Keratinocyte (primary cell): ENCODE measurements at regions not wholly inside any gene's neighbourhood (a gene's known extent, or its start where the extent isn't known, plus 50 kb on each side); places are given as distances from the start of the nearest gene placed in this dataset.

ENCODE experiments used
- DNase-seq: peaks from one replicate; pipeline ENCODE4 v3.0.0-alpha.2; 2011; ENCODE audit warnings: low read depth, missing footprints, low spot score
- FAIRE-seq: peaks from 2 replicates; lab custom pipeline; 2011; peaks lifted over from hg19 to GRCh38; lab: Jason Lieb, UNC
- H2AFZ ChIP-seq: 2 replicates; pipeline ENCODE4 v1.6.0; 2012; ENCODE audit warnings: low read length, control low read depth, inconsistent platforms; ENCODE audit not compliant: control insufficient read depth
- H3K27ac ChIP-seq: 2 replicates; pipeline ENCODE4 v1.5.1; 2011; ENCODE audit warnings: low read length; ENCODE audit not compliant: control insufficient read depth, insufficient read depth
- H3K27me3 ChIP-seq: 3 replicates; pipeline ENCODE4 v1.6.0; 2011; ENCODE audit warnings: low read length; ENCODE audit not compliant: control insufficient read depth, insufficient read depth; ENCODE audit errors: extremely low read depth
- H3K36me3 ChIP-seq, 2 experiments: 2 replicates in 1 of 2; 3 replicates in 1 of 2; pipeline ENCODE4 v1.5.1; 2011; ENCODE audit warnings: low read length in 2 of 2, mild to moderate bottlenecking in 1 of 2; ENCODE audit not compliant: control insufficient read depth in 2 of 2, insufficient read depth in 2 of 2; ENCODE audit errors: extremely low read depth in 1 of 2
- H3K4me1 ChIP-seq: 3 replicates; pipeline ENCODE4 v1.5.1; 2011; ENCODE audit warnings: low read length; ENCODE audit not compliant: control insufficient read depth, insufficient read depth; ENCODE audit errors: extremely low read depth
- H3K4me2 ChIP-seq: 3 replicates; pipeline ENCODE4 v1.6.0; 2011; ENCODE audit warnings: low read depth, low read length; ENCODE audit not compliant: control insufficient read depth, insufficient read depth; ENCODE audit errors: extremely low read depth
- H3K4me3 ChIP-seq, 3 experiments: fragments of 200-600 bp in 1 of 3; sonication (generic) in 1 of 3; 2 replicates in 2 of 3; 3 replicates in 1 of 3; pipeline ENCODE4 v1.5.1; 2011 to 2016; ENCODE audit warnings: low read length in 3 of 3, mild to moderate bottlenecking in 3 of 3, control low read depth in 2 of 3, inconsistent platforms in 1 of 3, low read depth in 1 of 3, mixed read lengths in 1 of 3, mixed run types in 1 of 3, moderate library complexity in 1 of 3; ENCODE audit not compliant: control insufficient read depth in 2 of 3, insufficient read depth in 2 of 3; ENCODE audit errors: extremely low read depth in 1 of 3
- H3K79me2 ChIP-seq: 2 replicates; pipeline ENCODE4 v1.6.0; 2012; ENCODE audit warnings: low read length; ENCODE audit not compliant: control insufficient read depth, insufficient read depth
- H3K9ac ChIP-seq: 3 replicates; pipeline ENCODE4 v1.6.0; 2011; ENCODE audit warnings: low read length; ENCODE audit not compliant: control insufficient read depth, insufficient read depth; ENCODE audit errors: extremely low read depth
- H3K9me1 ChIP-seq: 3 replicates; pipeline ENCODE4 v1.6.0; 2011; ENCODE audit warnings: low read length; ENCODE audit not compliant: control insufficient read depth, insufficient read depth; ENCODE audit errors: extremely low read depth
- H3K9me3 ChIP-seq: 2 replicates; pipeline ENCODE4 v1.5.1; 2012; ENCODE audit warnings: low read depth, low read length; ENCODE audit not compliant: control insufficient read depth
- H4K20me1 ChIP-seq: 3 replicates; pipeline ENCODE4 v1.6.0; 2011; ENCODE audit warnings: low read length; ENCODE audit not compliant: control insufficient read depth, insufficient read depth; ENCODE audit errors: extremely low read depth
- CTCF ChIP-seq, 3 experiments: IDR thresholded peaks in 1 of 3; conservative IDR thresholded peaks in 1 of 3; optimal IDR thresholded peaks in 1 of 3; 2 replicates in 2 of 3; 3 replicates in 1 of 3; pipeline versions ENCODE3 to v1.5.1; 2011; ENCODE audit warnings: low read length in 3 of 3, mild to moderate bottlenecking in 3 of 3, moderate library complexity in 2 of 3, control low read depth in 1 of 3, inconsistent platforms in 1 of 3; ENCODE audit not compliant: insufficient read depth in 2 of 3; ENCODE audit errors: extremely low read depth in 1 of 3
- EZH2 ChIP-seq: IDR thresholded peaks from one replicate; pipeline ENCODE4 v1.6.1; 2012; ENCODE audit warnings: inconsistent platforms, mild to moderate bottlenecking, low read length, moderate library complexity
- dilution Hi-C: fragments of 300-500 bp; cut with MboI; formaldehyde crosslinking; loops from one replicate; pipeline ENCODE4 v1.7.0; 2020; ENCODE audit warnings: low sequenced_read_pairs; ENCODE audit not compliant: extremely low pct_ligation_motif_present

DNA sequence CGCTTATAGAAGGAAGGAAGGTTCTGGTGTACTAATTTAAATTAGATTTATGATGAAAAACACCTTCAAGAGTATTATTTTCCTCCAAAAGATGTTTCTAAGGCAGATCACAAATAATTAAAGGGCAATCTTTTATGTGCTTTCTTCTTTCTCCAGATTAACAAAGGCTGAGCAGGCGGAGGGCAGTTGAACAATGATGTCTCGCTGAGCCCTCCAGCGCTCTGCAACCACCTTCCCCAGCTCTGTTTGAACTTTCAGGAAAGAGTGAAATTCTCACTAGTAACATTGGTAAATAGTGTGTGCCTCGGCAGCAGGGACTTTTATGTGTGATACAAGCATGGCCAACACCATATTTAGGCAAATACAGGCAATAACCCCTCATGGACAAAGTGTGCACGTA, 379.1 kb upstream of the MKI67 start:
- dilution Hi-C loops, result no loop called here
- Histone ChIP-seq H3K79me2 (no peaks in the 10 kb centered on the region), H3K4me2 (no peak overlapping the region), H3K4me3 (no peak overlapping the region), H3K27ac (no peak overlapping the region), H3K4me1 (no peaks in the 10 kb centered on the region), H3K36me3 (no peaks in the 10 kb centered on the region), H3K9me1 (no peaks in the 10 kb centered on the region), H3K27me3 (no peaks in the 10 kb centered on the region), H3K9me3 (peaks cover 2% of the 10 kb centered on the region), H2AFZ (no peak overlapping the region), H4K20me1 (no peaks in the 10 kb centered on the region), H3K9ac (no peak overlapping the region)
- DNase-seq (no peak), FAIRE-seq (no peak)
- no peak for TF ChIP-seq CTCF (optimal IDR thresholded peaks at IDR 0.05 in 1 of 3, IDR thresholded peaks at IDR 0.05 in 1 of 3, conservative IDR thresholded peaks at IDR 0.05 in 1 of 3; ENCODE audit: extremely low read depth in 1 of 3, insufficient read depth in 2 of 3, low read length in 3 of 3)
- no peak for TF ChIP-seq EZH2

DNA sequence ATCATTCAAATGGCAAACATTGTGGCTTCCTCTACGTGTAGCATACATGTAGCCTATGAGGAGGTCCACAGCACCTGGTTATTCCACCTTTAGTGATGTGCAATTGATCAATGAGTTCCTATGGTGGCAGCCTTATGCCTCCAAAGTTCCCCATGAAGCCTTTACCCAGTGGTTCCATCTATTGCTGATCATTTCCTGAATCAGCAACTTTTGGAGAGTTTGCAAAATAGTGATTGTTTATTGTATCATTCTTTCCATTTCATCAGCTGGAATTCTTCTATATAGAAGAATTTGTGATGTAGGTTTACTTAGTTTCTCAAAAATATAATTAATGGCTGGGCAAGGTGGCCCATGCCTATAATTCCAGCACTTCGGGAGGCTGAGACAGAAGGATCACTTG, 380.2 kb upstream of the MKI67 start:
- no peaks in the 10 kb centered on the region for H4K20me1 ChIP-seq
- H3K36me3 ChIP-seq, result no peaks in the 10 kb centered on the region
- TF ChIP-seq CTCF (optimal IDR thresholded peaks at IDR 0.05 in 1 of 3, IDR thresholded peaks at IDR 0.05 in 1 of 3, conservative IDR thresholded peaks at IDR 0.05 in 1 of 3; ENCODE audit: extremely low read depth in 1 of 3, insufficient read depth in 2 of 3, low read length in 3 of 3) (no peak), EZH2 (no peak)
- no peaks in the 10 kb centered on the region for H3K27me3 ChIP-seq
- H3K9me1 ChIP-seq, result no peaks in the 10 kb centered on the region
- no peaks in the 10 kb centered on the region for H3K79me2 ChIP-seq
- DNase-seq (no peak), FAIRE-seq (no peak)
- no peak overlapping the region for H3K4me2 ChIP-seq
- H2AFZ ChIP-seq, result no peak overlapping the region
- dilution Hi-C loops, result no loop called here
- H3K4me1 ChIP-seq, result no peaks in the 10 kb centered on the region
- H3K9me3 ChIP-seq, result no peaks in the 10 kb centered on the region
- no peak overlapping the region for H3K27ac ChIP-seq
- H3K4me3 ChIP-seq, result no peak overlapping the region
- no peak overlapping the region for H3K9ac ChIP-seq
